MCF 10A (cell line): ENCODE measurements at regions not wholly inside any gene's neighbourhood (a gene's known extent, or its start where the extent isn't known, plus 50 kb on each side); places are given as distances from the start of the nearest gene placed in this dataset.
A peak's percentile ranks its signal among the peaks of the same experiment; 100 is the strongest.

Source experiments
- BruUV-seq: library from RNA; stranded (reverse); fragments of 400-500 nt; replicated peaks from 2 replicates; lab custom pipeline; 2021; lab: Mats Ljungman, UMichigan
- CTCF ChIA-PET: fragments of 300-600 bp; sonication (Branson Sonifier 250); formaldehyde crosslinking; extraction: SDS; loops from one replicate; lab custom pipeline; 2021; ENCODE audit warnings: antibody characterized with exemption, inconsistent platforms; lab: Yijun Ruan, JAX
- POLR2A ChIA-PET: fragments of 300-600, 350-650 bp; sonication (Branson Sonifier 250); formaldehyde crosslinking; extraction: SDS; loops from one replicate; lab custom pipeline; 2020; ENCODE audit warnings: antibody characterized with exemption, inconsistent platforms; lab: Yijun Ruan, JAX
- DNase-seq: peaks from one replicate; pipeline ENCODE4 v3.0.0-alpha.2; 2018; ENCODE audit not compliant: unreplicated experiment
- H3K27ac Mint-ChIP-seq: one replicate; pipeline ENCODE4 v1.8.0; 2022; ENCODE audit warnings: mild to moderate bottlenecking, low read depth, mixed read lengths; ENCODE audit not compliant: unreplicated experiment
- H3K27me3 Mint-ChIP-seq: one replicate; pipeline ENCODE4 v1.8.0; 2022; ENCODE audit warnings: mixed read lengths; ENCODE audit not compliant: insufficient read depth, unreplicated experiment
- H3K36me3 Mint-ChIP-seq: one replicate; pipeline ENCODE4 v1.8.0; 2022; ENCODE audit warnings: mild to moderate bottlenecking, moderate library complexity, mixed read lengths; ENCODE audit not compliant: insufficient read depth, unreplicated experiment
- H3K4me1 Mint-ChIP-seq: one replicate; pipeline ENCODE4 v1.8.0; 2022; ENCODE audit warnings: mixed read lengths; ENCODE audit not compliant: insufficient read depth, unreplicated experiment
- H3K4me3 Mint-ChIP-seq: one replicate; pipeline ENCODE4 v1.8.0; 2022; ENCODE audit warnings: mild to moderate bottlenecking, moderate library complexity, mixed read lengths; ENCODE audit not compliant: unreplicated experiment
- H3K9me3 Mint-ChIP-seq: one replicate; pipeline ENCODE4 v1.8.0; 2022; ENCODE audit warnings: mixed read lengths; ENCODE audit not compliant: unreplicated experiment
- intact Hi-C: fragments of 100-400 bp; cut with micrococcal nuclease; formaldehyde crosslinking; loops from 2 replicates; pipeline ENCODE4 v1.14.1; 2022
- TF ChIP-seq, protein P1 (sequence below): fragments of 200-600 bp; IDR thresholded peaks from one replicate; pipeline ENCODE4 v1.8.0; 2022; ENCODE audit warnings: antibody characterized with exemption, mild to moderate bottlenecking; ENCODE audit not compliant: unreplicated experiment

DNA sequence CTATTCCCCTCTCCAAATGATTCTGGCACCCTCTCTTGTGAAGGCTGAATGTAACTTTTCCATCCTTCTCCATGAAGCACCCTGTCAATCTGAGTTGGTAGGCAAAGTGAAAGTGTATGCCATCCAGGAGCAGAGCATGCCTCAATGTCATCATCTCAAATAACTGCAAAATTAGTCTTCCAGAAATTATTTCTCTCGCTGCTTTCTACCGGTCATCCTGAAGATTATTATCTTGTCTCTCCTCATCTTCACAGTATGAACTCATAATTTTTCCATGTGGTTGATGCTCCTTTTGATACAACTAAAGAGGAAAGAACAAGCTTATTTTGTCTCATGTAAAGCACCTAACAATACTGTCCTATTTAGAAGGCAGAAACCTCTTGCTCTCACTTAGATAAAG, 285.5 kb upstream of the PCDH7 start:
- peaks cover 18% of the 10 kb centered on the region for H3K4me1 Mint-ChIP-seq
- intact Hi-C loops = no loop called here
- no TSS peak for BruUV-seq

DNA sequence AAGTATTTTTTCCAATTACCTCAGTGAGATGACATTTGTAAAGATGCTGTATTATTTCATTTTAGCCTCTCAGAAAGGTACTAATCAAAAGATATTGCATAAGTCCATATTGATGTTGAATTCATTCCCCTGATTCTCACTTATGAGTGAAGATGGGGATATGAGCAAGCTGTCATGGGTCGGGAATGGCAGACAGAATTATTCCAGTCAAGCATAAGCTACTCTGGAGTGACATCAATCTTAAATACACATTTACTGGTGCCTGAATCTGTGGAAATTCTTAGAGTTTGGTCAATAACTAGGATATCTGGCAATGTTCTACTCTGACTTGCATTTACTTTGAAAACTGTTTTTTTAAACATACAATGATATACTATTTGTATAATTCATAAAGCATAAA, 283.8 kb upstream of the PCDH7 start:
- H3K4me3 Mint-ChIP-seq = no peak overlapping the region
- no peak for DNase-seq
- ChIA-PET POLR2A (no interaction called here), CTCF (no interaction called here)
- H3K4me1 Mint-ChIP-seq = peaks cover 10% of the 10 kb centered on the region
- H3K27me3 Mint-ChIP-seq = no peaks in the 10 kb centered on the region
- no peaks in the 10 kb centered on the region for H3K9me3 Mint-ChIP-seq
- intact Hi-C loops = no loop called here
- no peak overlapping the region for H3K27ac Mint-ChIP-seq
- TF ChIP-seq, protein P1, sequence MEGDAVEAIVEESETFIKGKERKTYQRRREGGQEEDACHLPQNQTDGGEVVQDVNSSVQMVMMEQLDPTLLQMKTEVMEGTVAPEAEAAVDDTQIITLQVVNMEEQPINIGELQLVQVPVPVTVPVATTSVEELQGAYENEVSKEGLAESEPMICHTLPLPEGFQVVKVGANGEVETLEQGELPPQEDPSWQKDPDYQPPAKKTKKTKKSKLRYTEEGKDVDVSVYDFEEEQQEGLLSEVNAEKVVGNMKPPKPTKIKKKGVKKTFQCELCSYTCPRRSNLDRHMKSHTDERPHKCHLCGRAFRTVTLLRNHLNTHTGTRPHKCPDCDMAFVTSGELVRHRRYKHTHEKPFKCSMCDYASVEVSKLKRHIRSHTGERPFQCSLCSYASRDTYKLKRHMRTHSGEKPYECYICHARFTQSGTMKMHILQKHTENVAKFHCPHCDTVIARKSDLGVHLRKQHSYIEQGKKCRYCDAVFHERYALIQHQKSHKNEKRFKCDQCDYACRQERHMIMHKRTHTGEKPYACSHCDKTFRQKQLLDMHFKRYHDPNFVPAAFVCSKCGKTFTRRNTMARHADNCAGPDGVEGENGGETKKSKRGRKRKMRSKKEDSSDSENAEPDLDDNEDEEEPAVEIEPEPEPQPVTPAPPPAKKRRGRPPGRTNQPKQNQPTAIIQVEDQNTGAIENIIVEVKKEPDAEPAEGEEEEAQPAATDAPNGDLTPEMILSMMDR = no peak
- no TSS peak for BruUV-seq
- no peaks in the 10 kb centered on the region for H3K36me3 Mint-ChIP-seq

More for the DNA sequence above, 285.5 kb upstream of the PCDH7 start:
- no peaks in the 10 kb centered on the region for H3K9me3 Mint-ChIP-seq
- CTCF ChIA-PET = interaction anchor here (0.7 kb wide), 1 partner anchor 632 kb away, joined by 3 read pairs; no protein-coding TSS in a partner anchor
- H3K27me3 Mint-ChIP-seq = no peaks in the 10 kb centered on the region
- POLR2A ChIA-PET = interaction anchor here (0.6 kb wide), 2 partner anchors 18 to 50 kb away, joined by 3 read pairs; no protein-coding TSS in a partner anchor
- peak overlapping the region; percentile 57 for H3K4me3 Mint-ChIP-seq
- no peak overlapping the region for H3K27ac Mint-ChIP-seq
- peak; percentile 2 for DNase-seq
- TF ChIP-seq, protein P1 = no peak
- no peaks in the 10 kb centered on the region for H3K36me3 Mint-ChIP-seq

DNA sequence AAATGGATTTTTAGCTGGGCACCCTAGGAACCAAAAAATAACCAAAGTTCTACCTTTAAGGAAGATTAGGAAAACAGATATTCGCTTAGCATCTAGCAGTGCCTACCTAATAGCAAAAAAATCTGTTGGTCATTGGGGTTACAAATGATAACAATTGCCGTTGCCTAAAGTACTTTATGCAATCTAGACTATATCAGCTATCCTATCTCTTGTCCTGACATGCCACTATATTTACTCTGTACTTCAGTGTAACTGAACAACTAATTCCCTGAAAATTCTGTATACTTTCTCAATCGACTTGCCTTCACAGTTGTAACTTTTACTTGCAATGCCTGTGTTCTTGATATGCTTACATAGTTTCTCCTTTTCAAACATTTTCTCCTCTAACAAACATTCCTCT, 282.9 kb upstream of the PCDH7 start:
- H3K4me3 Mint-ChIP-seq = no peak overlapping the region
- H3K27me3 Mint-ChIP-seq = no peaks in the 10 kb centered on the region
- no peak overlapping the region for H3K27ac Mint-ChIP-seq
- POLR2A ChIA-PET = no interaction called here
- no TSS peak for BruUV-seq
- peaks cover 10% of the 10 kb centered on the region for H3K4me1 Mint-ChIP-seq
- no peaks in the 10 kb centered on the region for H3K9me3 Mint-ChIP-seq
- TF ChIP-seq, protein P1 = no peak
- intact Hi-C loops = no loop called here
- no peaks in the 10 kb centered on the region for H3K36me3 Mint-ChIP-seq
- CTCF ChIA-PET = no interaction called here
- no peak for DNase-seq

DNA sequence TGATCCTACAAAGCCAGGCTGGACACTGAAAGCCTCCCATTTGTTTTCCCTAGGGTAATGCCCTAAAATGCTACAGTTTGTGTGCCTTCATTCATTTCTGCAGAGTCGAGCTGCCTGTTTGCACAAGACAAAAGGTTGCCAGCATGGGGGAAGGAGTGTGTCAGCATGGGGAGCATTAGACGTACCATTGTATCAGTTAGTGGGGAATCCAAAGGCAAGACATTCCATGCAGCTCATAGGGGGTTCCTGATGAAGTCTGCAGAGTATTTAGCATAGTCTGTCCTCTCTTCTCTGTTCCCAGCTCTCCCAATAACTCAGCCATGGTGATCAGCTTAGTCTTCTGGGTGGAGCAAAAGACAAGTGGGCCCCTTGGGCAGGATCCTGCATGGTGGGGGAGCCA, 276.9 kb upstream of the PCDH7 start:
- no peak overlapping the region for H3K4me3 Mint-ChIP-seq
- CTCF ChIA-PET = no interaction called here

More for the DNA sequence above, 276.9 kb upstream of the PCDH7 start:
- POLR2A ChIA-PET = no interaction called here
- Mint-ChIP-seq H3K27ac (no peak overlapping the region), H3K27me3 (no peaks in the 10 kb centered on the region), H3K4me1 (no peaks in the 10 kb centered on the region), H3K9me3 (no peaks in the 10 kb centered on the region), H3K36me3 (no peaks in the 10 kb centered on the region)
- intact Hi-C loops = no loop called here
- TF ChIP-seq, protein P1 = no peak
- BruUV-seq = no TSS peak
- no peak for DNase-seq
